HG03196 (cell line): ENCODE measurements at regions not wholly inside any gene's neighbourhood (a gene's known extent, or its start where the extent isn't known, plus 50 kb on each side); places are given as distances from the start of the nearest gene placed in this dataset.
A peak's percentile ranks its signal among the peaks of the same experiment; 100 is the strongest.
"Not testable (repeated sequence)": the region's sequence is repeated elsewhere in the genome, so short reads cannot be mapped to it uniquely, and the experiment has no call there.

ENCODE experiments used
- ATAC-seq: cut with Tn5 transposase; IDR thresholded peaks from one replicate; pipeline ENCODE4 v1.9.1; 2021; ENCODE audit not compliant: unreplicated experiment

DNA sequence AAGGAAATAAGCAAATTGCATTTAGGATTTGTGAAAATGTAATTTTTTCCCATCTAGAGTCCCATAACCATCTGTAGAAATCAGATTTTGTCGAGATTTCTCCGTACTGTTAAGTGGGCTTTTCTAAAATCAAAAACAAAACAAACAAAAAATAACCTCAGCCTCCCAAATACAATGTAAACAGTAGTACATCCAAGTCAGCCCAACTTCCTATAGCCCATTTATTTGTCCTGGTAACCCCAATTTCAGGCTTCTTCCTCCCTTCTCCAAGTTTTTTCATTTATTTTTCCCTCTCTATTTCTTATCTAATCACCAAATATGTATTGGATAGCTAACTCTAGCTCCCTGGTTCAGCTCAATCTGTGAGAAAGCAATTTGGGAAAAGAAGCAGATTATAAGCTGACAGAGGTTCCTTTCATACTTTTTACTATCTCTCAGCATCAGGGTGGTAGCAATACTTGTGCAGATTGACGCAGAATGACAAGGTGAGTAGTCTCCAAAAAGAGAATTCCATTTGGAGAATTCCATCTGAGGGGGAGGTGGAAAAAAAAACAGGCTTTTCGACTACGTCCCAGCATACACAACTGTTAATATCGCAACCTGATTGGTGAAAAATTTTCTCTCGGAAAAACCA lies 132.6 kb upstream of the BTN3A2 start:
- no peak for ATAC-seq

DNA sequence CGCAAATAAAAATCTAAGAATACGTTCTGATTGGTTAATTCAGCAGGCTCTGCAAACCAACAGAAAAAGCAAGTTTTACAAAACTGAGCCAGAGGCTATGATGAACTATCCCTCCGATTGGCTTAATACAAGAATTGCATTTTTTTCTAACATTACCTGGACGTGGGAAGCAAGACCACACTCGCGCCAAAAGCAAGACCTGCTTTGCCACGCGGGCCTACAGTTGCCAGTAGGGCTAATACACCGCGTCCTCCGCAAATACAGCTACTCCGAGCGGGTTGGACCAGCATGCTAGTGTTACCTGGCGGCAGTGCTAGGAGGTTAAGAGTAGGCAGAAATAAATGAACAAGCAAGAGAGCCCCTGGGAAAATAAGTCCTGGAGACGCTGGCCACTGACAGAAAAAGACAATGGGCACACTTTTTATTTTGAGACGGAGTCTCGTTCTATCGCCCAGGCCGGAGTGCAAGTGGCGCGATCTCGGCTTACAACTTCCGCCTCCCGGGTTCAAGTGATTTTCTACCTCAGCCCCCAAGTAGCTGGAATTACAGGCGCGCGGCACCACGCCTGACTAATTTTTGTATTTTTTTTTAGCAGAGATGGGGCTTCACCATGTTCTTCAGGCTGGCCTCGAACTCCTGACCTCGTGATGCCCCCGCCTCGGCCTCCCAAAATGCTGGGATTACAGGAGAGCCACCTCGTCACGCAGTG lies 131.9 kb upstream of the BTN3A2 start:
- ATAC-seq = peak; percentile 16

DNA sequence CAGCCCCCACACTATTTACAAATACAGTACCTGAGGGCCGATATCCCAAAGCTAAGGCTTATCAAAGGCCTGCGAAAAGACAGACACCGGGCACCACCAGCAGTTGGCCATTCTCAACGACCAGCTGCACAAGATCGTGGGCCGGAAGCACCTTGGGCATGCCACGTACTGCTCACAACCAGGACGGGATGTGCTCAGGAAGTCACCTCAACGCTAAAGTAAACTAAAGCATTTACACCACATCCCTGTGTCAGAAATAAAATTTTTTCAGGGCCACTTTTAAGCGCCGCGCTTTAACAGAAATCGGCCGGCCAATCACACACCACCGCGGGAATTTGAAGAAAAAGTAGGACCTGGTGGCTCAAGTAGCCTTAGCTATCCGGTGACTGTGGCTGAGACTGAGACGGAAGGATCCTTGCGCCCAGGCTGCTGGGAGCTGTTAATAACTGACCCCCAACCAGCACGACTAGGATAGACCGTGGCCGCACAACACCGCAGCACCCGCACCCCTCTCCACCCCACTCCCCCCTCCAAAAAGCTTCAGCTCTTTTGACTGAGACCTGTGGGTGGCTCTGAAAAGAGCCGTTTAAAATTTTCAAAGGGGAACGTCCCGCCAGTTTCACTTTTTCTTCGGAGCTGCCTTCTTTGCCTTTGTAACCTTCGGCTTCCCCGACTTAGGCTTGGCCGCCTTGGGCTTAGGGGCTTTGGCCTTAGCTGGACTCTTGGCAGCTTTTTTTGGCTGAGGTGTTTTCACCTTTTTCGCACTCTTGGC lies 131.2 kb upstream of the BTN3A2 start:
- ATAC-seq = peak; percentile 39

DNA sequence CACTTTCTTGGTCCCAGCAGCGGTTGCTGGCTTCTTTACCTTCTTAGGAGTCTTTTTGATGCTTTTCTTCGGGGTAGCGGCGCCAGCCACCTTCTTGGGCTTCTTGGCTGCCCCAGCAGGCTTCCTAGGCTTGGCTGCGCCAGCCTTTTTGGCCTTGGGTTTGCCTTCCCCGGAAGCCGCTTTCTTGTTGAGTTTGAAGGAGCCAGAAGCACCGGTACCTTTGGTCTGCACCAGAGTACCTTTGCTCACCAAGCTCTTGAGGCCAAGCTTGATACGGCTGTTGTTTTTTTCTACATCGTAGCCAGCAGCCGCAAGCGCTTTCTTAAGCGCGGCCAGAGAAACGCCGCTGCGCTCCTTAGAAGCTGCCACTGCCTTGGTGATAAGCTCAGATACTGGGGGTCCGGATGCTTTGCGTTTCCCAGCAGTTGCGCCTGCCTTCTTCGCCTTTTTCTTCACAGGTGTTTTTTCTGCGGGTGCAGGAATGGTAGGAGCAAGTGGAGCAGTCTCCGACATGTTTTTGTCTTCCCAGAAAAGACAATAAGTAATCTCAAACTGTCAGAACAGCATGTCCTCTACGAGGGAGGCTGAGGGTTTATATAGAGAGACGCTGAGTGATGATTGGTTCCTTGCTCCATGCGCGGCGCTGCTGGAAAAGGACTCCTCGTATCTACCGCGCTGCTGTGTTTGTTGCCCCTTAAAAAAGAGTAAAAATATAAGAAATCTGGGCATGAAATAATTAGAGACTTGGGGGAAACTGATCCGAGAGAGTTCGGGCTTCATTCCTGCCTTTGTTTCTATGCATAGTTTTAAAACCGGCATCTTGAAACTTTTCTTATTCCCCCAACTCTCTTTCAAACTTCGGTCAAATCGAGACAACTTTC lies 130.3 kb upstream of the BTN3A2 start:
- peak; percentile 47 for ATAC-seq

DNA sequence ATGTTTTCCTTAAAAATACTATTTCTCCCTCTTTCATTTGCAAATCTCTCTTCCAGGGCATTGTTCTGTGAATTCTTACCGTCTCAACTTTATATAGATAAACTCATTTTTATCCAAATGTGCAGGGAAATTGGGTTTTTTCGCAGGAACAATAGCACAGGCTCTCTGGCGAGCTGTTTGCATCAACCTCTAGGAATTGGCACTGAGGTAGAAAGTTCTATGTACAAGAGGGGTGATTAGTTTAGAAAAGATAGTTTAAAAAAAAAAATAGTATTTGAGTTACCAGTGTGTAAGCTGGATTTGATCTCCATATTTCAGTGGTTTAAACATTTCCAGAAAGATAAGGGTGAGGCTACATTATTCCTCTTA lies 129.7 kb upstream of the BTN3A2 start:
- no peak for ATAC-seq

DNA sequence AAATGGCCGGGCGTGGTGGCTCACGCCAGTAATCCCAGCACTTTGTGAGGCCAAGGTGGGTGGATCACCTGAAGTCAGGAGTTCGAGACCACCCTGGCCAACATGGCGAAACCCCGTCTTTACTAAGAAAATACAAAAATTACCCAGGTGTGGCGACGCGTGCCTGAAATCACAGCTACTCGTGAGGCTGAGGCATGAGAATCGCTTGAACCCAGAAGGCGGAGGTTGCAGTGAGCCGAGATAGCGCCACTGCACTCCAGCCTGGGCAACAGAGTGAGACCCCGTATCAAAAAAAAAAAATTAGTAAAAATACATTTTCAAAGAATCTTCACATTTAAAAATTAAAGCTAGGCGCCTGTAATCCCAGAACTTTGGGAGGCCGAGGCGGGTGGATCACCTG lies 125.6 kb upstream of the BTN3A2 start:
- not testable (repeated sequence) for ATAC-seq

DNA sequence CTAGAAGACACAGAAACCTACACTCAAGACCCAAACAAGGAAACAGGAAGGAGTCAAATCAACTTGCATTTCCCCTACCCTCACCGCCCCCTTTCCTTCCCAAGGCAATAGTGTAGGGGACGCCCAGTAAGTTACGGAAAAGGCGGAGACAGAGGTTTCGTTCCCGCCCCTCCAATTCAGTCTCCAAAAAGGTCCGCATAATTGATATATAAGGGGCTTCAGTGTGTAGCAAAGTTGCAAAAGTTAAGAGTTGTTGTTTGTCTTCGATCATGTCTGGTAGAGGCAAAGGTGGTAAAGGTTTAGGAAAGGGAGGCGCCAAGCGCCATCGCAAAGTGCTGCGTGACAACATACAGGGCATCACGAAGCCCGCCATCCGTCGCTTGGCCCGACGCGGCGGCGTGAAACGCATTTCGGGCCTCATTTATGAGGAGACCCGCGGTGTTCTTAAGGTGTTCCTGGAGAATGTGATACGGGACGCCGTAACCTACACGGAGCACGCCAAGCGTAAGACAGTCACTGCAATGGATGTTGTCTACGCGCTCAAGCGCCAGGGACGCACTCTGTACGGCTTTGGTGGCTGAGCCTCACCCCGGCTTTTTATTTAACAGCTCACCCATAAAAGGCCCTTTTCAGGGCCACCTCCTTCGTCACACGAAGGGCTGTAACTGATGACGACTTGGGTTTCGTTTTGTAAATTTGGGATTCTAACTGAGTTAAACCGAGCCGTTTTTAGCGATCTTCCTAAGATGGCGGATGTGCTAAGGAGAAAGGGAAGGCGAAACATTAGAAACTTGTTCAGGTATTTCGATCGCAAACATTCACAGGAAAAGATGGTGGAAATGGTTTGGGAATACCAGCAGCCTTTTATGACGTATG lies 124.6 kb upstream of the BTN3A2 start:
- ATAC-seq = peak; percentile 54

DNA sequence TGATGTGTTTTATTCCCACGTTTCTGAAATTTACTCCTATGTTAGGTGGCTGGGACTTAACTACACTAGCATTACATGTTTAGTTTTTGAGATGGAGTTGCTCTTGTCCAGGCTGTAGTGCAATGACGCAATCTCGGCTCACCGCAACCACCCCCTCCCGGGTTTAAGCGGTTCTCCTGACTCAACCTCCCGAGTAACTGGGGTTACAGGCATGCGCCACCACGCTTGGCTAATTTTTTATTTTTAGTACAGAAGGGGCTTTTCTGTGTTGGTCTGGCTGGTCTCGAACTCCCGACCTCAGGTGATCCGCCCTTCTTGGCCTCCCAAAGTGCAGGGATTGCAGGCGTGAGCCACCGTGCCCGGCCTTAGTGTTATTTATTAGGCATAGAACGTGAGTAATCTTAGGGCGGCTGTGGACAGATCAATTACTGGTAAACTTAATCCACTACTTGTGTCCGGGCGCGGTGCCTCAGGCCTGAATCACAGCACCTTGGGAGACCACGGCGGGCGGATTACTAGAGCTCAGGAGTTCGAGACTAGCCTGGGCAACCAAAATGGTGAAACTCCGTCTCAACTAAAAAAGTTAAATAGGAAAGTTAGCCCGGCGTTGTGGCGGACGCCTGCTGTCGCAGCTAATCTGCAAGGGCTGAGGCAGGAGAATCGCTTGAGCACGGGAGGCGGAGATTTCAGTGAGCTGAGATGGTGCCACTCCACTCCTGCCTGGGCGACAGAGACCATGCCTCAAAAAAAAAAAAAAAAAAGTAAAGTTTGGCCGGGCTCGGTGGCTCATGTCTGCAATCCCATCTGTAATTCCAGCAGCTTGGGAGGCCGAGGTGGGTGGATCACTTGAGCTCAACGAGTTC lies 123.7 kb upstream of the BTN3A2 start:
- no peak for ATAC-seq

DNA sequence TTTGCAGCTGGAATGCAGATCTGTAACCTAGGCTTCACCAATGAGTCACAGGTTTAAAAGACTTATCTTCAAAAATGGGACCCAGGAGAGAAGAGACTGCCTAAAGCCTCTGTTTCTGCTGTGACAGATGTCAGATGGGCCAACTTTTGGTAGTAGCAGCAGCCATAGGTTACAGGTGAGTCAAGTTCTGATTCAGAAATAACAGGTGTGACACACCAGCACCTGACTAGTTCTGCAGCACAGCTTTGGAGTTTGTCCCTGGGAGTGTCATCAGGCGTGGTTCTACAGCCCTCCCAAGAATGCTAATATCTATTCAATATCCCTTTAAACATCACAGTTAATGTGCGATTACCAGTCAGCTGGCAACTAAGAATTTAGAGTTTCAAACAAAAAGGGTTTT lies 121.9 kb upstream of the BTN3A2 start:
- no peak for ATAC-seq

DNA sequence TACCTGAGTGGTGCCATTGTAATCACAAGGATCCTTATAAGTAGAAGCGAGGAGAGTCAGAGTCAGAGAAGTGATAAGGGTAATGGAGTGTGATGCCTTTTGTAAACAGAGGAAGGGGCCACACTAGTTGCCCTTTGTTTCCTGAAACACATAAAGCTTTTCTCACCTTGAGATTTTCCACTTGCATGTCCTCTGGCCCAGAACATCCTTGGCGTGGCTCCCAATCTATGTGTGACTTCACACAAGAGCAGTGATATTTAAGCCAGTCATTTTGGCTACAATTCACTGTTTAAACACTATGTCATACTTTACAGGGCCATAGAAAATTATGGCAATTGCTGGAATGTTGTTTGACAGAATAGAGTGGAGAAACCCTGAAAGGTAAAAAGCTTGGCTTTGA lies 121.2 kb upstream of the BTN3A2 start:
- ATAC-seq = no peak

DNA sequence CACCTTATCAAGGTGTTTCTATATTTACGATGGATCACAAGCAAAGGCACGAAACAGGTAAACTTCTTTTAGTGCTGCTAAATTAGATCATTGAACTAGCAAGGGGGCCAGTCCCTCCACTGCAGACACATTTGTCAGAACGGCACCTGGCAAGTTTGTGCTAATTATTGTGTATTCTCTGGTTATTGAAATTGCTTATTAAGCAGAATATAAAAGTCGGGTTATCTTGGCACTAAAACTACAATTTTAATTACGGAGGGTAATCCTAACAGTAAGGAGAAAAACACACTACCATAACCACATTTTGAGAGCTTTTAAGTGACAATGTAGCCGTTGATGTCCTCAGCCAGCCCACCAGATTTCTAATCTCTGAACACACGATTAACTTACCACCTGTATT lies 118.9 kb upstream of the BTN3A2 start:
- ATAC-seq = no peak

DNA sequence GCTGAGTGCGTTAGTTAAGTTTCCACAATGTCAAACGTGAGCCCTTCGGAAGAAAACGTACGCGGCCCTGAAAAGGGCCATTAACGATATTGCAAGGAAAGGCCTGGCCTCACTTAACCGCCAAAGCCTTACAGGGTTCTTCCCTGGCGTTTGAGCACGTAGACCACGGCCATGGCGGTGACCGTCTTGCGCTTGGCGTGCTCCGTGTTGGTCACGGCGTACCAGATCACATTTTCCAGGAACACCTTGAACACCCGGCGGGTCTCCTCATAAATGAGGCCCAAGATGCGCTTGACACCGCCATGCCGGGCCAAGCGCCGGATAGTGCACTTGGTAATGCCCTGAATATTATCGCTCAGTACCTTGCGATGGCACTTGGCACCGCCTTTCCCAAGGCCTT lies 118.4 kb upstream of the BTN3A2 start:
- no peak for ATAC-seq

DNA sequence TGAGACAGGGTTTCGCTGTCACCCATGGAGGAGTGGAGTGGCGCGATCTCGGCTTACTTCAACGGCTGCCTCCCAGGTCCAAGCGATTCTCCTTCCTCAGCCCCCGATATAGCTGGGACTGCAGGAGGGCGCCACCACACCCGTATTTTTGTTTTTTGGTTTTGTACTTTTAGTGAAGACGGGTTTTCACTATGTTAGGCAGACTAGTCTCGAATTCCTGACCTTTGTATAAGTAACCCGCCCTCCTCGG lies 115.4 kb upstream of the BTN3A2 start:
- peak; percentile 9 for ATAC-seq

DNA sequence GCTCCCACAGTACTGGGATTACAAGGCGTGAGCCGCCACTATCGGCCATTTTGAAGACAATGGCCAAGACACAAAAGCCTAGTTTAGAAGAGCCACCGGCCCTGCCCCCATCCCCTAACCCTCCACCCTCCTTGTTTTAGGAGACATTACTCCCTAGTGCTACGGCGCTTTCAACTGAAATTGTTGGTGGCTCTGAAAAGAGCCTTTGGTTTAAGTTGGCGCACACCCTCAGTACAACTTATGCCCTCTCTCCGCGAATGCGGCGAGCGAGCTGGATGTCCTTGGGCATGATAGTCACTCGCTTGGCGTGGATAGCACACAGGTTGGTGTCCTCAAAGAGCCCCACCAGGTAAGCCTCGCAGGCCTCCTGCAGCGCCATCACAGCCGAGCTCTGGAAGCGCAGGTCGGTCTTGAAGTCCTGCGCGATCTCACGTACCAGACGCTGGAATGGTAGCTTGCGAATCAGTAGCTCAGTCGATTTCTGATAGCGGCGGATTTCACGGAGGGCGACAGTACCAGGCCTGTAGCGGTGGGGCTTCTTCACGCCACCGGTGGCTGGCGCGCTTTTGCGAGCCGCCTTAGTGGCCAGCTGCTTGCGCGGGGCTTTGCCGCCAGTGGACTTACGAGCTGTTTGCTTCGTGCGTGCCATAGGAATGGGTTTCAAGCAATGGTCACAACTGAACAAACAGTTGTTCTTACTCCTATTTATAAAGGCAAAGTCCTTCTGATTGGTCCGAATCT lies 114.9 kb upstream of the BTN3A2 start:
- peak; percentile 38 for ATAC-seq

DNA sequence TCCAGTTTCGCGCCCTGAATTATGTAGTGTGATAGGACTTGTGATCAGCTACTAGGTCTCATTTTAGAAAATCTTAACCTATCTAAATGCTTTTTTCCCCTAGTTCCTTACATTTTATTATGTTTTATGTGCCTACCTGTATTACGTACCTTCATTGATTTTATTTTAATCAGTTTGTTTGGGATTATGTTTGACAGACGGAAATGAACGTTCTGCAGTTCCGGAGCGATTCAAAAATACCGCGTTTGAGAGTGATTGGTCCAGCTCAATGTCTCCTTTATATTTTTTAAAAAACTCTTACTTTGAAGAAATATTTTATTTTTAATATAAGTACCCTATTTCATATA lies 114.3 kb upstream of the BTN3A2 start:
- ATAC-seq = no peak

DNA sequence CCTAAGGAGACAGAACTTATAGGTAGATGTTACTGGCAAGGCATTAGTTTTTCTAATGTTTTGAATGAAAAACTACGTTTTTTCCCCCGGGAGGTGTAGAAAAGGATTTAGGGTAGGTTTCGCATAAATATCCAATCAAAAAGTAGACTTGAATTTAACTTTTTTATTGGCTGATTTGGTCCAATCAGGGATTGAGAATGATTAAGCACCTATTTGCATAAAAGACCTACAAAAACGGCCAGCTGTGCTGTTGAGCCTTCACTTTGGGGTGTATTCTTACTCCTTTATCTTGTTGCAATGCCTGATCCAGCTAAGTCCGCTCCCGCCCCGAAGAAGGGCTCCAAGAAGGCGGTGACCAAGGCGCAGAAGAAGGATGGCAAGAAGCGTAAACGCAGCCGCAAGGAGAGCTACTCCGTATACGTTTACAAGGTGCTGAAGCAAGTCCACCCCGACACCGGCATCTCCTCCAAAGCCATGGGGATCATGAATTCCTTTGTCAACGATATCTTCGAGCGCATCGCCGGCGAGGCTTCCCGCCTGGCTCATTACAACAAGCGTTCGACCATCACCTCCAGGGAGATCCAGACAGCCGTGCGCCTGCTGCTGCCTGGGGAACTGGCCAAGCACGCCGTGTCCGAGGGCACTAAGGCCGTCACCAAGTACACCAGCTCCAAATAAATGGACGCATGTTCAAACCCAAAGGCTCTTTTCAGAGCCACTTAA lies 113.5 kb upstream of the BTN3A2 start:
- peak; percentile 50 for ATAC-seq

DNA sequence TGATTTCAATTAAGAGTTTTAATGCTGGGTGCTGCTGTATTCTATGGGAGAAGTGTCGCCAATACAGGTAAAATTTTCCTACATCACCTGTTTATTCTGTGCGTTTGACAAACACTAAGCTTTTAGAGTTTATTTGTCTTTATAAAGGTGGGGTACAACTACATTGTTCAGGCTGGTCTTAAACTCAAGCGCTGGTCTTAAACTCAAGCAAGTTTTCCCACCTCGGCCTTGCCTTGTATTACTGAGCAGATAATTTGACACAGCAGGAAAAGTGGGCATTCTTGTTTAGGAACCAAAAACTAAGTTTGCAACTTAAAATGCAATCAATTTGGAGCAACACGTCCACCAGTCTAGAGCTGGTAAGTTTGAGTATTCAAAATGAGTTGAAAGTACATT lies 112.9 kb upstream of the BTN3A2 start:
- no peak for ATAC-seq

DNA sequence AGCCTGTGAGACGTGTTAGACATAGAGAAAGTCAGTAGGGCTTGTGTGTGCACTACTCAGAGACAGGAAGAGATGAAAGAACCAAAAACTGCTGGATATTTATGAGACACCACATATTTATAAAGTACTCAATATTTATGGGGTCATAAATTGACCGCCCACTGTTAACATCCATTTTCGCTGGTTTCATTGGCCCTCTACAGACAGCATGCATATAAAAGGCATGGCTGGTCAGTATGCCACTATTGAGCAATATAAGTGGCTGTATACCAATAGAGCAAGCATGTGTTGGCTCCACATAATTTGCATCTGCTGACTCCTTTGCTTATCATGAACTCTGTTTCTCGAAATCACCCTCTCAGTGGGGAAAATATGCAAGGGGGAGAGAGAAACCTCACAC lies 110.3 kb upstream of the BTN3A2 start:
- no peak for ATAC-seq
